ENCODE measurements at regions not wholly inside any gene's neighbourhood (a gene's known extent, or its start where the extent isn't known, plus 50 kb on each side); places are given as distances from the start of the nearest gene placed in this dataset.

DNA sequence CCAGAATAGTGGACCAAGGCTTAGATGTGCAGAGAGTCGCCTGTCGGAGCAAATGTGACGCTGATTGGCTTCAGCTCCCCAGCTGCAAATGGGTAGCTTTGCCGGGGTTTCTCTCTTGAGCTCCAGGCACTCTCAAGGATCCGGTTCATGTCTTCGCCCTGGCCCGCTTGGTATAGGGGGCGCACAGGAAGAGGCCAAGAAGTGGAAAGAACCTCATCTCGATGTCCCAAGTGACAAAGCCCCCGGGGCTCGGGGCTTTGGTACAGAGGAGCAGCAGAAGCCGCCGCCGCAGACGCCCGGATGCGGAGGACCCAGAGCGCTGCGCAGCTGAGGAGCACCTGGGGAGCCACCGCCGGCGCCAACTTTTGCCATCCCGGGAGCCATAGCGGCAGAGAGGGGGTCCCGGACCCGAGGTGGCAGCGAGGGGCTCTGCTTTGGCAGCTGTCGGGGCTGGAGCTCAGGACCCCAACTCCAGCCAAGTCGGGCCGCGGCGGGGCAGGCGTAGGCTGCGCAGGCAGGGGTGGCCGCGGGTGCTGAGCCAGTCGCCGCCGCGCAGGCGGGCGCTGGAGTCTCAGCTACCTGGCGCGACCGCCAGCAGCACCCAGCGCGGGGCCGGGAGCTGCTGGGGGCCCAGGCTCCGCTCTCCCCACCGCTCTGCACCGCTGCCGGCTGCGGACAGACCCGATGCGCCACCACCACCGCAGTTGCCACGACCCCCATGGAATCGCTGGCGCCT is 466.6 kb downstream of the XPNPEP1 start:
- H3K4me1 ChIP-seq (ENCODE audit: insufficient read depth), result peaks cover 3% of the 10 kb centered on the region; the same call in 1 of the 2 replicates
- peak overlapping the region; percentile 35; the same call in 1 of the 2 replicates for H2AFZ ChIP-seq
- H3F3A ChIP-seq (ENCODE audit: insufficient read depth), result no peaks in the 10 kb centered on the region
- H3K9me2 ChIP-seq (ENCODE audit: insufficient read depth), result no peaks in the 10 kb centered on the region
- peak overlapping the region; percentile 47 for H3K4me2 ChIP-seq (ENCODE audit: unreplicated experiment)
- WGBS, 2 experiments (ENCODE audit: low coverage in 1 of 2, low lambda C conversion rate in 2 of 2, missing lambda C conversion rate in 2 of 2), result 2 to 5% methylated on average over 33 to 51 of the region's 59 CpGs
- H3K27ac ChIP-seq, result no peak overlapping the region
- H3K27me3 ChIP-seq (replicated peaks; ENCODE audit: insufficient read depth), result peaks cover 46% of the 10 kb centered on the region
- H4K20me1 ChIP-seq (ENCODE audit: insufficient read depth), result no peaks in the 10 kb centered on the region
- in situ Hi-C loops (cut with MboI), result no loop called here
- H3K4me3 ChIP-seq, result peak overlapping the region; percentile 64
- no peaks in the 10 kb centered on the region for H3K79me2 ChIP-seq (ENCODE audit: insufficient read depth)
- no peaks in the 10 kb centered on the region for H3K36me3 ChIP-seq (ENCODE audit: low read depth)
- H3K9me3 ChIP-seq (ENCODE audit: low read depth), result no peaks in the 10 kb centered on the region
- TF ChIP-seq EZH2phosphoT487 (IDR thresholded peaks at IDR 0.05; ENCODE audit: insufficient read depth, low read depth) (no peak), EZH2 (IDR thresholded peaks at IDR 0.05; ENCODE audit: insufficient read depth, poor library complexity, severe bottlenecking) (no peak)
- H3K9ac ChIP-seq, result no peak overlapping the region
- DNase-seq, result peak; percentile 25

DNA sequence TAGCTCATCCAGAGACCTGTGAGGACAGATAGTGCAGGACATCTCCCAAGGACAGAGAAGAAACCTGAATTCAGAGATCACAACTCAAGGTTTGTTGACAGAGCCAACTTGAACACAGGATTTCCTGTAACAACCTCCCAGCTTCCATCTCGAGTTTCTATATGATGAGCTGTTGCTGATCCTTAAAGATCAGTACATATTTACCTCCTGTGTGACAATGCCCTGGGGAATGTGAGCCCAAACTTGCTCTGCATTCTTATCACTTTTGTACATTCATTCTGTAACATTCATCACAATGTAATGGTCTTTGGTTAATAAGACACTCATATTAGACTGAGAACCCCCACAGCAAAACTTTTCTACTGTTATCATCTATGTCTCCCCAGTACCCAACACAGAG is 468.6 kb downstream of the XPNPEP1 start:
- H3K27ac ChIP-seq, result no peak overlapping the region
- in situ Hi-C loops (cut with MboI), result no loop called here
- no peaks in the 10 kb centered on the region for H3K9me3 ChIP-seq (ENCODE audit: low read depth)
- peaks cover 3% of the 10 kb centered on the region; the same call in 1 of the 2 replicates for H3K4me1 ChIP-seq (ENCODE audit: insufficient read depth)
- no peaks in the 10 kb centered on the region for H3K79me2 ChIP-seq (ENCODE audit: insufficient read depth)
- H3K9ac ChIP-seq, result no peak overlapping the region
- no peaks in the 10 kb centered on the region for H4K20me1 ChIP-seq (ENCODE audit: insufficient read depth)
- H3K9me2 ChIP-seq (ENCODE audit: insufficient read depth), result no peaks in the 10 kb centered on the region
- H3K4me3 ChIP-seq, result no peak overlapping the region
- WGBS, 2 experiments (ENCODE audit: low coverage in 1 of 2, low lambda C conversion rate in 2 of 2, missing lambda C conversion rate in 2 of 2), result 6 to 14% methylated on average over 1 of the region's 1 CpG
- no peaks in the 10 kb centered on the region for H3F3A ChIP-seq (ENCODE audit: insufficient read depth)
- peaks cover 33% of the 10 kb centered on the region for H3K27me3 ChIP-seq (replicated peaks; ENCODE audit: insufficient read depth)
- TF ChIP-seq EZH2 (IDR thresholded peaks at IDR 0.05; ENCODE audit: insufficient read depth, poor library complexity, severe bottlenecking), result no peak
- TF ChIP-seq EZH2phosphoT487 (IDR thresholded peaks at IDR 0.05; ENCODE audit: insufficient read depth, low read depth), result no peak
- H2AFZ ChIP-seq, result no peak overlapping the region
- no peak overlapping the region for H3K4me2 ChIP-seq (ENCODE audit: unreplicated experiment)
- no peak for DNase-seq
- no peaks in the 10 kb centered on the region for H3K36me3 ChIP-seq (ENCODE audit: low read depth)

DNA sequence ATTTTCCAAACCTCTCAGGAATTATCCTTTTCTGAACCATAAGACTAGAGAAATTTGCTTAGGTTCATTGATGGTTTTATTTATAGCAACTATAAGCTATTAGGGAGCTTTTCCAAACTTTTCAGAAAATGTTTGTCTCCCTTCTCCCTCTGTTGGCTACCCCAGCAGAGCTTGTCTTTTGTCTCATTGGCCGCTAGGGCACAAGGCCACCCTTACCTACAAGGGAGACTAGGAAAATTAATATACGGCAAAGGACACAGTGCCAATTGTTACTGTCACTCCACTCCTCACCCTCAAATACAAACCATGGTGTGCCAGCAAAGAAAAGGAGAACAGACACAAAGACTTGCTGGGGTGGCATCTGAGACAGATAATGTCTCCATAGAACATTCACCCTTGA is 471.4 kb downstream of the XPNPEP1 start:
- in situ Hi-C loops (cut with MboI), result no loop called here
- Histone ChIP-seq H3K4me1 (ENCODE audit: insufficient read depth) (peaks cover 9% of the 10 kb centered on the region), H2AFZ (no peak overlapping the region), H3K27ac (no peak overlapping the region), H3K36me3 (ENCODE audit: low read depth) (no peaks in the 10 kb centered on the region), H3K9me3 (ENCODE audit: low read depth) (no peaks in the 10 kb centered on the region), H3K9ac (no peak overlapping the region), H3K79me2 (ENCODE audit: insufficient read depth) (no peaks in the 10 kb centered on the region), H4K20me1 (ENCODE audit: insufficient read depth) (no peaks in the 10 kb centered on the region), H3F3A (ENCODE audit: insufficient read depth) (no peaks in the 10 kb centered on the region), H3K27me3 (replicated peaks; ENCODE audit: insufficient read depth) (peaks cover 10% of the 10 kb centered on the region), H3K4me2 (ENCODE audit: unreplicated experiment) (no peak overlapping the region), H3K4me3 (no peak overlapping the region), H3K9me2 (ENCODE audit: insufficient read depth) (no peaks in the 10 kb centered on the region)
- no peak for TF ChIP-seq EZH2phosphoT487 (IDR thresholded peaks at IDR 0.05; ENCODE audit: insufficient read depth, low read depth)
- TF ChIP-seq EZH2 (IDR thresholded peaks at IDR 0.05; ENCODE audit: insufficient read depth, poor library complexity, severe bottlenecking), result no peak
- DNase-seq, result no peak
- WGBS, 2 experiments (ENCODE audit: low coverage in 1 of 2, low lambda C conversion rate in 2 of 2, missing lambda C conversion rate in 2 of 2), result 88 to 91% methylated on average over 2 of the region's 2 CpGs

DNA sequence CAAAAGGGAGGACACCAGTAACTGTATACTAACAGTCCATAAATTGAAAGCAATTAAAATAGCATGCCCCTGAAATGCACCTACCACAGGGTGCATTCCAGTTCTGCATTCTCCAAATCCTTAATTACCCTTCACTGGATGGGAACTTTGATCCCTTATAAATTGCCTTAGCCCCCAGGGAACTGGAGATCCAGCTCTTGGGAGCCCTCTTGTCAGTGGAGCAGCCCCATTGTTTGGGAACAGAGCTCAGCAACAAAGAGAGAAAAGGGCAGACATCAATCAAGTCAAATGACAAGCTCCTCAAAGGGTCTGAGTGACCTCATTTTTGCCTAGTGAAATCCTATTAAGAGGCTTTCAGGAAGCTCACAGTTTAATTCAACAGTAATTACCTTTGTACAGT is 472.6 kb downstream of the XPNPEP1 start:
- Histone ChIP-seq H3K27me3 (replicated peaks; ENCODE audit: insufficient read depth) (0 out of 2 replicates have a peak, but pooled peaks cover 4% of the 10 kb centered on the region), H3K4me1 (ENCODE audit: insufficient read depth) (peaks cover 9% of the 10 kb centered on the region), H3K4me2 (ENCODE audit: unreplicated experiment) (no peak overlapping the region), H3K9ac (no peak overlapping the region), H3K9me2 (ENCODE audit: insufficient read depth) (no peaks in the 10 kb centered on the region), H2AFZ (no peak overlapping the region), H4K20me1 (ENCODE audit: insufficient read depth) (no peaks in the 10 kb centered on the region), H3K4me3 (no peak overlapping the region), H3K79me2 (ENCODE audit: insufficient read depth) (no peaks in the 10 kb centered on the region), H3F3A (ENCODE audit: insufficient read depth) (no peaks in the 10 kb centered on the region), H3K36me3 (ENCODE audit: low read depth) (no peaks in the 10 kb centered on the region), H3K9me3 (ENCODE audit: low read depth) (no peaks in the 10 kb centered on the region), H3K27ac (no peak overlapping the region)
- no peak for DNase-seq
- TF ChIP-seq EZH2 (IDR thresholded peaks at IDR 0.05; ENCODE audit: insufficient read depth, poor library complexity, severe bottlenecking) (no peak), EZH2phosphoT487 (IDR thresholded peaks at IDR 0.05; ENCODE audit: insufficient read depth, low read depth) (no peak)
- in situ Hi-C loops (cut with MboI), result no loop called here

Measured in GM23248 (cell line).